ENCODE measurements at regions not wholly inside any gene's neighbourhood (a gene's known extent, or its start where the extent isn't known, plus 50 kb on each side); places are given as distances from the start of the nearest gene placed in this dataset.

DNA sequence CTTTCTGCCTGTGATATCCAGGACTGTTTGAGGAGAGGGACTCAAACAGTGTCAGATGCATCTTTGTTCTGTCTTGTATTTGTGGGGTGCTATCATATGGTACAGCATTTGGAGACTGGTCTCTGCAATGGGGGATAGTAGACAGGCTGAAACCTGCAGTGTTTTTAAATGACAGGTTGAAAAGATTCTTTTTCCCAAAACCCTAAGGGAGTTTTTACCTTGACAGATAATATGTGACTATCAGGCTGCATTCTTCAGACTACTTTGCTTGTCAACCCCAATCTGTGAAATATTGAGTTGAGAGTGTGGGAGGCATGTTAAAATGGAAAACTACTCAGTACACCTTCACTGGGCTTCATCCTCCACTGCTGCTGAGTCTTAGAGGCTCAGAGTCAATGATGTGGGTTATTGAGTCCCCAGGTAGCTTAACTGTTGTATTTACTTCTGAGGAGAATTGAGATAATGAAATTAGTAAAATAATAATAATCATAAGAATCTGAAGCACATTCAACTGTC, 274.9 kb downstream of the GASK1B start:
- H3K27me3 ChIP-seq (ENCODE audit: insufficient read depth) = no peaks in the 10 kb centered on the region
- peaks cover 24% of the 10 kb centered on the region for H3K4me1 ChIP-seq (ENCODE audit: insufficient read depth)
- no peaks in the 10 kb centered on the region for H3K36me3 ChIP-seq (ENCODE audit: insufficient read depth)
- H3K4me3 Mint-ChIP-seq = no peak overlapping the region
- H3K27ac ChIP-seq (ENCODE audit: low read depth) = no peak overlapping the region
- no peak overlapping the region for H3K27ac Mint-ChIP-seq
- H4K20me1 ChIP-seq (replicated peaks; ENCODE audit: insufficient read depth) = no peaks in the 10 kb centered on the region
- H3K79me2 ChIP-seq (replicated peaks; ENCODE audit: insufficient read depth) = no peaks in the 10 kb centered on the region
- no peak overlapping the region for H2AFZ ChIP-seq
- peaks cover 34% of the 10 kb centered on the region for H3K4me1 Mint-ChIP-seq
- H3K9me3 Mint-ChIP-seq = peaks cover 3% of the 10 kb centered on the region; the same call in 1 of the 3 replicates
- no peak overlapping the region for H3K4me3 ChIP-seq
- H3K36me3 Mint-ChIP-seq (ENCODE audit: low read depth) = no peaks in the 10 kb centered on the region
- no peak overlapping the region for H3K4me2 ChIP-seq
- no peaks in the 10 kb centered on the region for H3F3A ChIP-seq (replicated peaks; ENCODE audit: low read depth)
- 0 out of 2 replicates have a peak, but pooled peaks cover 2% of the 10 kb centered on the region for H3K9me2 ChIP-seq (ENCODE audit: insufficient read depth)
- peaks cover 2% of the 10 kb centered on the region for H3K27me3 Mint-ChIP-seq (ENCODE audit: insufficient read depth, low read depth, poor library complexity)
- DNase-seq (ENCODE audit: low spot score) (no peak), ATAC-seq (no peak)
- TF ChIP-seq EZH2 (IDR thresholded peaks at IDR 0.05; ENCODE audit: low read depth, unreplicated experiment) (no peak), EZH2phosphoT487 (IDR thresholded peaks at IDR 0.05; ENCODE audit: unreplicated experiment) (no peak)
- TF ChIP-seq, protein P1, sequence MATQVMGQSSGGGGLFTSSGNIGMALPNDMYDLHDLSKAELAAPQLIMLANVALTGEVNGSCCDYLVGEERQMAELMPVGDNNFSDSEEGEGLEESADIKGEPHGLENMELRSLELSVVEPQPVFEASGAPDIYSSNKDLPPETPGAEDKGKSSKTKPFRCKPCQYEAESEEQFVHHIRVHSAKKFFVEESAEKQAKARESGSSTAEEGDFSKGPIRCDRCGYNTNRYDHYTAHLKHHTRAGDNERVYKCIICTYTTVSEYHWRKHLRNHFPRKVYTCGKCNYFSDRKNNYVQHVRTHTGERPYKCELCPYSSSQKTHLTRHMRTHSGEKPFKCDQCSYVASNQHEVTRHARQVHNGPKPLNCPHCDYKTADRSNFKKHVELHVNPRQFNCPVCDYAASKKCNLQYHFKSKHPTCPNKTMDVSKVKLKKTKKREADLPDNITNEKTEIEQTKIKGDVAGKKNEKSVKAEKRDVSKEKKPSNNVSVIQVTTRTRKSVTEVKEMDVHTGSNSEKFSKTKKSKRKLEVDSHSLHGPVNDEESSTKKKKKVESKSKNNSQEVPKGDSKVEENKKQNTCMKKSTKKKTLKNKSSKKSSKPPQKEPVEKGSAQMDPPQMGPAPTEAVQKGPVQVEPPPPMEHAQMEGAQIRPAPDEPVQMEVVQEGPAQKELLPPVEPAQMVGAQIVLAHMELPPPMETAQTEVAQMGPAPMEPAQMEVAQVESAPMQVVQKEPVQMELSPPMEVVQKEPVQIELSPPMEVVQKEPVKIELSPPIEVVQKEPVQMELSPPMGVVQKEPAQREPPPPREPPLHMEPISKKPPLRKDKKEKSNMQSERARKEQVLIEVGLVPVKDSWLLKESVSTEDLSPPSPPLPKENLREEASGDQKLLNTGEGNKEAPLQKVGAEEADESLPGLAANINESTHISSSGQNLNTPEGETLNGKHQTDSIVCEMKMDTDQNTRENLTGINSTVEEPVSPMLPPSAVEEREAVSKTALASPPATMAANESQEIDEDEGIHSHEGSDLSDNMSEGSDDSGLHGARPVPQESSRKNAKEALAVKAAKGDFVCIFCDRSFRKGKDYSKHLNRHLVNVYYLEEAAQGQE (IDR thresholded peaks at IDR 0.05; ENCODE audit: unreplicated experiment) = no peak

DNA sequence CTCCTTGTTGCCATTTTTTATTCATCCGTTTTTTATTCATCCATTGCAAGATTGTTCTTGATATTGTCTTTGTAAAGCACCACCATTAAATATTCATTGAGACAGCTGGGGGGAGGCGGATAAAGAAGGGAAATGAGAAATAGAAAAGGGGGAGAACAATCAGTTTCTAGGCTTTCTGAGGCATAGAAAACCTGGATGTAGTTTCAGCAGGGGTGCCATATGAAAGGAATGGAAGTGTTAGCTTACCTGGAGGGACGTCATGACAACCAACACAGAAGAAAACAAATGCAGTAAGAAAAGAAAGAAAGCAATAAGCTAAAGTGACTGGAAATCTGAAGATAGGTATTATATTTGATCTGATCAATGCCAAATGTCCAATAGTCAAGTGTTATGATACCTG, 276.1 kb downstream of the GASK1B start:
- H3K4me3 ChIP-seq = no peak overlapping the region
- Mint-ChIP-seq H3K27me3 (ENCODE audit: insufficient read depth, low read depth, poor library complexity) (peaks cover 2% of the 10 kb centered on the region), H3K27ac (peak overlapping the region; percentile 49; the same call in 1 of the 2 replicates), H3K9me3 (peaks cover 1% of the 10 kb centered on the region; the same call in 1 of the 3 replicates), H3K4me1 (peaks cover 34% of the 10 kb centered on the region), H3K36me3 (ENCODE audit: low read depth) (no peaks in the 10 kb centered on the region), H3K4me3 (no peak overlapping the region)
- peak; percentile 58 for ATAC-seq
- H3K27ac ChIP-seq (ENCODE audit: low read depth) = no peak overlapping the region
- H3K4me2 ChIP-seq = no peak overlapping the region
- no peaks in the 10 kb centered on the region for H3K27me3 ChIP-seq (ENCODE audit: insufficient read depth)
- 0 out of 2 replicates have a peak, but pooled peaks cover 2% of the 10 kb centered on the region for H3K9me2 ChIP-seq (ENCODE audit: insufficient read depth)
- H3K36me3 ChIP-seq (ENCODE audit: insufficient read depth) = no peaks in the 10 kb centered on the region
- H3K4me1 ChIP-seq (ENCODE audit: insufficient read depth) = peaks cover 24% of the 10 kb centered on the region
- DNase-seq (ENCODE audit: low spot score) = peak; percentile 56
- no peak overlapping the region for H2AFZ ChIP-seq
- no peaks in the 10 kb centered on the region for H3F3A ChIP-seq (replicated peaks; ENCODE audit: low read depth)
- H3K79me2 ChIP-seq (replicated peaks; ENCODE audit: insufficient read depth) = no peaks in the 10 kb centered on the region
- no peaks in the 10 kb centered on the region for H4K20me1 ChIP-seq (replicated peaks; ENCODE audit: insufficient read depth)
- TF ChIP-seq CREB1 (CRISPR knock-in tag; IDR thresholded peaks at IDR 0.05; ENCODE audit: low read depth) = no peak
- TF ChIP-seq, protein P2, sequence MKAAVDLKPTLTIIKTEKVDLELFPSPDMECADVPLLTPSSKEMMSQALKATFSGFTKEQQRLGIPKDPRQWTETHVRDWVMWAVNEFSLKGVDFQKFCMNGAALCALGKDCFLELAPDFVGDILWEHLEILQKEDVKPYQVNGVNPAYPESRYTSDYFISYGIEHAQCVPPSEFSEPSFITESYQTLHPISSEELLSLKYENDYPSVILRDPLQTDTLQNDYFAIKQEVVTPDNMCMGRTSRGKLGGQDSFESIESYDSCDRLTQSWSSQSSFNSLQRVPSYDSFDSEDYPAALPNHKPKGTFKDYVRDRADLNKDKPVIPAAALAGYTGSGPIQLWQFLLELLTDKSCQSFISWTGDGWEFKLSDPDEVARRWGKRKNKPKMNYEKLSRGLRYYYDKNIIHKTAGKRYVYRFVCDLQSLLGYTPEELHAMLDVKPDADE (IDR thresholded peaks at IDR 0.05) = no peak
- TF ChIP-seq, protein P3, sequence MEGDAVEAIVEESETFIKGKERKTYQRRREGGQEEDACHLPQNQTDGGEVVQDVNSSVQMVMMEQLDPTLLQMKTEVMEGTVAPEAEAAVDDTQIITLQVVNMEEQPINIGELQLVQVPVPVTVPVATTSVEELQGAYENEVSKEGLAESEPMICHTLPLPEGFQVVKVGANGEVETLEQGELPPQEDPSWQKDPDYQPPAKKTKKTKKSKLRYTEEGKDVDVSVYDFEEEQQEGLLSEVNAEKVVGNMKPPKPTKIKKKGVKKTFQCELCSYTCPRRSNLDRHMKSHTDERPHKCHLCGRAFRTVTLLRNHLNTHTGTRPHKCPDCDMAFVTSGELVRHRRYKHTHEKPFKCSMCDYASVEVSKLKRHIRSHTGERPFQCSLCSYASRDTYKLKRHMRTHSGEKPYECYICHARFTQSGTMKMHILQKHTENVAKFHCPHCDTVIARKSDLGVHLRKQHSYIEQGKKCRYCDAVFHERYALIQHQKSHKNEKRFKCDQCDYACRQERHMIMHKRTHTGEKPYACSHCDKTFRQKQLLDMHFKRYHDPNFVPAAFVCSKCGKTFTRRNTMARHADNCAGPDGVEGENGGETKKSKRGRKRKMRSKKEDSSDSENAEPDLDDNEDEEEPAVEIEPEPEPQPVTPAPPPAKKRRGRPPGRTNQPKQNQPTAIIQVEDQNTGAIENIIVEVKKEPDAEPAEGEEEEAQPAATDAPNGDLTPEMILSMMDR (conservative IDR thresholded peaks at IDR 0.05; ENCODE audit: low read depth in 2 of 2) = no peak
- TF ChIP-seq ZNF331 (CRISPR knock-in tag; IDR thresholded peaks at IDR 0.05; ENCODE audit: low read depth) = no peak
- TF ChIP-seq EZH2phosphoT487 (IDR thresholded peaks at IDR 0.05; ENCODE audit: unreplicated experiment) = no peak
- TF ChIP-seq, protein P1 (IDR thresholded peaks at IDR 0.05; ENCODE audit: unreplicated experiment) = no peak
- no peak for TF ChIP-seq NANOG (IDR thresholded peaks at IDR 0.05; ENCODE audit: borderline replicate concordance)
- TF ChIP-seq JUNB (IDR thresholded peaks at IDR 0.05; ENCODE audit: unreplicated experiment) = no peak
- TF ChIP-seq ZNF114 (CRISPR knock-in tag; IDR thresholded peaks at IDR 0.05) = no peak
